ENCODE measurements at regions not wholly inside any gene's neighbourhood (a gene's known extent, or its start where the extent isn't known, plus 50 kb on each side); places are given as distances from the start of the nearest gene placed in this dataset.

GRCh38 chr18:30920351-30920750 is 122.2 kb downstream of the DSC3 start:
- H3K36me3 Mint-ChIP-seq: no peaks in the 10 kb centered on the region
- no peak for TF ChIP-seq CTCF (conservative IDR thresholded peaks at IDR 0.05)
- H3K9me3 Mint-ChIP-seq: no peaks in the 10 kb centered on the region
- no peak for DNase-seq (ENCODE audit: extremely low spot score, unreplicated experiment)
- no peak overlapping the region for H3K27ac Mint-ChIP-seq
- no peak overlapping the region for H3K4me3 Mint-ChIP-seq
- H3K27me3 Mint-ChIP-seq: peaks cover 3% of the 10 kb centered on the region
- H3K4me1 Mint-ChIP-seq (ENCODE audit: unreplicated experiment): no peaks in the 10 kb centered on the region

- no peak overlapping the region for H3K27ac Mint-ChIP-seq
- H3K4me3 Mint-ChIP-seq: no peak overlapping the region
- no peaks in the 10 kb centered on the region for H3K9me3 Mint-ChIP-seq
These were observed 124.9 kb downstream of the DSC3 start for GRCh38 chr18:30917651-30918050.

GRCh38 chr18:30915336-30915988 is 127.1 kb downstream of the DSC3 start:
- H3K36me3 Mint-ChIP-seq: no peaks in the 10 kb centered on the region
- no peaks in the 10 kb centered on the region for H3K9me3 Mint-ChIP-seq
- H3K4me3 Mint-ChIP-seq: no peak overlapping the region
- H3K4me1 Mint-ChIP-seq (ENCODE audit: unreplicated experiment): no peaks in the 10 kb centered on the region
- no peak overlapping the region for H3K27ac Mint-ChIP-seq
- H3K27me3 Mint-ChIP-seq: no peaks in the 10 kb centered on the region
- no peak for DNase-seq (ENCODE audit: extremely low spot score, unreplicated experiment)
- TF ChIP-seq CTCF (conservative IDR thresholded peaks at IDR 0.05): no peak

More at GRCh38 chr18:30917651-30918050, 124.9 kb downstream of the DSC3 start:
- Mint-ChIP-seq H3K36me3 (no peaks in the 10 kb centered on the region), H3K27me3 (peaks cover 3% of the 10 kb centered on the region), H3K4me1 (ENCODE audit: unreplicated experiment) (no peaks in the 10 kb centered on the region)
- no peak for DNase-seq (ENCODE audit: extremely low spot score, unreplicated experiment)
- TF ChIP-seq CTCF (conservative IDR thresholded peaks at IDR 0.05): no peak

- no peak overlapping the region for H3K4me3 Mint-ChIP-seq
- no peaks in the 10 kb centered on the region for H3K4me1 Mint-ChIP-seq (ENCODE audit: unreplicated experiment)
- H3K27me3 Mint-ChIP-seq: no peaks in the 10 kb centered on the region
- H3K27ac Mint-ChIP-seq: no peak overlapping the region
- H3K9me3 Mint-ChIP-seq: no peaks in the 10 kb centered on the region
- H3K36me3 Mint-ChIP-seq: no peaks in the 10 kb centered on the region
- DNase-seq (ENCODE audit: extremely low spot score, unreplicated experiment): no peak
- TF ChIP-seq CTCF (conservative IDR thresholded peaks at IDR 0.05): no peak
These were observed 134.2 kb downstream of the DSC3 start for GRCh38 chr18:30908381-30908780.

GRCh38 chr18:30903566-30903965 is 139.0 kb downstream of the DSC3 start:
- no peak for TF ChIP-seq CTCF (conservative IDR thresholded peaks at IDR 0.05)
- Mint-ChIP-seq H3K36me3 (no peaks in the 10 kb centered on the region), H3K27ac (no peak overlapping the region), H3K4me1 (ENCODE audit: unreplicated experiment) (no peaks in the 10 kb centered on the region), H3K4me3 (no peak overlapping the region), H3K9me3 (no peaks in the 10 kb centered on the region), H3K27me3 (peaks cover 4% of the 10 kb centered on the region)
- DNase-seq (ENCODE audit: extremely low spot score, unreplicated experiment): no peak
